GM12878 (cell line): ENCODE measurements at regions not wholly inside any gene's neighbourhood (a gene's known extent, or its start where the extent isn't known, plus 50 kb on each side); places are given as distances from the start of the nearest gene placed in this dataset.

Experiments
- ATAC-seq: fragments of 200-7000 bp; cut with Tn5 transposase; 3 replicates; pipeline ENCODE4 v1.9.1; 2020; ENCODE audit warnings: mild to moderate bottlenecking, moderate library complexity
- BruUV-seq: library from RNA; stranded (reverse); fragments of 400-500 nt; replicated peaks from 2 replicates; lab custom pipeline; 2021; lab: Mats Ljungman, UMichigan
- CTCF ChIA-PET: fragments of 300-600 bp; sonication (Branson Sonifier 250); formaldehyde crosslinking; extraction: SDS; loops from one replicate; lab custom pipeline; 2021; ENCODE audit warnings: inconsistent platforms; lab: Yijun Ruan, JAX
- POLR2A ChIA-PET: fragments of 350-600 bp; formaldehyde crosslinking; extraction: SDS; loops from one replicate; lab custom pipeline; 2021; ENCODE audit warnings: inconsistent platforms; lab: Charles Lee
- RAD21 ChIA-PET: fragments of 300-600 bp; sonication (Branson Sonifier 250); formaldehyde crosslinking; loops from one replicate; lab custom pipeline; 2023; ENCODE audit warnings: antibody characterized with exemption; ENCODE audit not compliant: unreplicated experiment; lab: Charles Lee
- SMC1A ChIA-PET: fragments of 300-600 bp; sonication (Branson Sonifier 250); formaldehyde crosslinking; loops from one replicate; lab custom pipeline; 2023; ENCODE audit not compliant: unreplicated experiment, uncharacterized antibody; lab: Charles Lee
- DNase-seq: peaks from one replicate; pipeline ENCODE4 v3.0.0-alpha.2; 2011; ENCODE audit warnings: low read depth, low spot score
- FAIRE-seq: peaks from 3 replicates; lab custom pipeline; 2011; peaks lifted over from hg19 to GRCh38; lab: Jason Lieb, UNC
- H2AFZ ChIP-seq: 2 replicates; pipeline ENCODE4 v1.6.0; 2011; ENCODE audit warnings: low read depth, low read length, control low read depth; ENCODE audit not compliant: control insufficient read depth
- H3K27ac ChIP-seq: 2 replicates; pipeline ENCODE4 v1.5.1; 2011; ENCODE audit warnings: control low read depth; ENCODE audit not compliant: control insufficient read depth, insufficient read depth
- H3K27me3 ChIP-seq, 2 experiments: replicated peaks in 1 of 2; 2 replicates each; pipeline versions ENCODE4 v1.6.0 to v1.6.1; 2011; ENCODE audit warnings: low read length in 1 of 2; ENCODE audit not compliant: control insufficient read depth in 2 of 2, insufficient read depth in 2 of 2
- H3K36me3 ChIP-seq, 2 experiments: 2 replicates each; pipeline ENCODE4 v1.5.1; 2011; ENCODE audit warnings: low read length in 1 of 2; ENCODE audit not compliant: control insufficient read depth in 2 of 2, insufficient read depth in 2 of 2
- H3K4me1 ChIP-seq: 2 replicates; pipeline ENCODE4 v1.6.1; 2011; ENCODE audit warnings: mild to moderate bottlenecking, low read length, moderate library complexity, mixed read lengths; ENCODE audit not compliant: control insufficient read depth, insufficient read depth
- H3K4me2 ChIP-seq: 2 replicates; pipeline ENCODE4 v1.6.0; 2011; ENCODE audit warnings: control low read depth; ENCODE audit not compliant: control insufficient read depth, insufficient read depth
- H3K4me3 ChIP-seq: fragments of 200-600 bp; sonication (generic); 2 replicates; pipeline ENCODE4 v1.5.1; 2016
- H3K79me2 ChIP-seq: 2 replicates; pipeline ENCODE4 v1.6.0; 2011; ENCODE audit warnings: low read length; ENCODE audit not compliant: control insufficient read depth, insufficient read depth
- H3K9ac ChIP-seq: 2 replicates; pipeline ENCODE4 v1.8.0; 2011; ENCODE audit warnings: low read length, control low read depth, mixed read lengths; ENCODE audit not compliant: control insufficient read depth, insufficient read depth
- H3K9me3 ChIP-seq: replicated peaks from 3 replicates; pipeline ENCODE4 v1.5.1; 2011; ENCODE audit warnings: mild to moderate bottlenecking, low read length; ENCODE audit not compliant: control insufficient read depth, insufficient read depth
- H4K20me1 ChIP-seq: 2 replicates; pipeline ENCODE4 v1.6.0; 2011; ENCODE audit not compliant: control insufficient read depth, insufficient read depth
- E4F1 ChIP-seq: fragments of 450-650 bp; IDR thresholded peaks from 2 replicates; pipeline ENCODE4 v1.6.1; 2018; ENCODE audit warnings: borderline replicate concordance, mild to moderate bottlenecking; ENCODE audit not compliant: partially characterized antibody
- RAD51 ChIP-seq: fragments of 450-650 bp; IDR thresholded peaks from 2 replicates; pipeline ENCODE4 v1.6.1; 2016; ENCODE audit warnings: moderate library complexity, mild to moderate bottlenecking, inconsistent platforms
- SUPT20H ChIP-seq: IDR thresholded peaks from 2 replicates; pipeline ENCODE4 v1.6.1; 2011; ENCODE audit warnings: low read depth, mild to moderate bottlenecking, low read length, moderate library complexity, borderline replicate concordance; ENCODE audit not compliant: control insufficient read depth
- ZNF687 ChIP-seq: fragments of 450-650 bp; IDR thresholded peaks from 2 replicates; pipeline ENCODE4 v1.6.1; 2017; ENCODE audit warnings: mild to moderate bottlenecking, moderate library complexity
- WGBS: methylation state at CpG from one replicate; pipeline ENCODE4 v1.1.6; 2016; ENCODE audit warnings: low lambda C conversion rate; ENCODE audit not compliant: insufficient replicate concordance, insufficient coverage; ENCODE audit errors: missing lambda C conversion rate; 5-methylcytosine and 5-hydroxymethylcytosine counted together
- in situ Hi-C: fragments of 300-500 bp; cut with MboI; formaldehyde crosslinking; loops from 9 replicates; pipeline ENCODE4 v1.14.3; 2018; ENCODE audit warnings: mixed read lengths
- intact Hi-C: fragments of 100-400 bp; cut with micrococcal nuclease; formaldehyde crosslinking; loops from one replicate; pipeline ENCODE4 v1.14.2; 2022; ENCODE audit not compliant: unreplicated experiment

- WGBS = 17% methylated on average over 3 of the region's 3 CpGs
- RAD21 ChIA-PET = no interaction called here
- in situ Hi-C loops = no loop called here
Observed at GRCh38 chr14:27917896-27918295, 848.7 kb upstream of the FOXG1 start.

More at GRCh38 chr14:27917896-27918295, 848.7 kb upstream of the FOXG1 start:
- Histone ChIP-seq H3K36me3 (no peaks in the 10 kb centered on the region), H3K27me3 (no peaks in the 10 kb centered on the region), H2AFZ (no peak overlapping the region), H3K4me1 (no peaks in the 10 kb centered on the region), H3K4me3 (no peak overlapping the region)
- no peak for ATAC-seq
- SMC1A ChIA-PET = no interaction called here
- intact Hi-C loops = no loop called here
- no peak for TF ChIP-seq RAD51
- TF ChIP-seq E4F1 = no peak
- TF ChIP-seq ZNF687 = no peak
- TF ChIP-seq SUPT20H = no peak
- TF ChIP-seq, all 136 proteins: peak for 0
- H3K9ac ChIP-seq = no peak overlapping the region
- H3K27ac ChIP-seq = no peak overlapping the region
- FAIRE-seq (no peak), DNase-seq (no peak)
- no peak overlapping the region for H3K4me2 ChIP-seq
- no peaks in the 10 kb centered on the region for H3K79me2 ChIP-seq
- H3K9me3 ChIP-seq = no peaks in the 10 kb centered on the region
- BruUV-seq = no TSS peak
- no peaks in the 10 kb centered on the region for H4K20me1 ChIP-seq
- POLR2A ChIA-PET = no interaction called here
- CTCF ChIA-PET = no interaction called here
